Liver (tissue), 8 donors: ENCODE measurements at regions not wholly inside any gene's neighbourhood (a gene's known extent, or its start where the extent isn't known, plus 50 kb on each side); places are given as distances from the start of the nearest gene placed in this dataset.

Experiments used
- DNase-seq: peaks from one replicate; pipeline ENCODE4 v3.0.0-alpha.2; 2017; ENCODE audit warnings: low spot score
- H3K27ac ChIP-seq, 2 donors: one replicate each; pipeline ENCODE4 v1.7.0; 2013; ENCODE audit warnings: inconsistent platforms in 2 of 2, low read length in 2 of 2, control low read depth in 1 of 2, low read depth in 1 of 2, mild to moderate bottlenecking in 1 of 2
- H3K27me3 ChIP-seq, 4 donors: one replicate each; pipeline versions ENCODE4 v1.6.1 to v1.7.0; 2013; ENCODE audit warnings: low read length in 3 of 4, inconsistent platforms in 1 of 4, mild to moderate bottlenecking in 1 of 4, moderate library complexity in 1 of 4; ENCODE audit not compliant: control insufficient read depth in 4 of 4, insufficient read depth in 4 of 4
- H3K36me3 ChIP-seq, 4 donors: one replicate each; pipeline versions ENCODE4 v1.6.1 to v1.7.0; 2013; ENCODE audit warnings: low read length in 3 of 4, mild to moderate bottlenecking in 3 of 4, low read depth in 1 of 4, moderate library complexity in 1 of 4; ENCODE audit not compliant: control insufficient read depth in 4 of 4, insufficient read depth in 3 of 4
- H3K4me1 ChIP-seq, 4 donors: one replicate each; pipeline versions ENCODE4 v1.6.1 to v1.7.0; 2013; ENCODE audit warnings: low read length in 3 of 4, mild to moderate bottlenecking in 3 of 4, moderate library complexity in 1 of 4; ENCODE audit not compliant: control insufficient read depth in 4 of 4, insufficient read depth in 4 of 4
- H3K4me3 ChIP-seq, 3 donors: one replicate each; pipeline versions ENCODE4 v1.6.1 to v1.7.0; 2013; ENCODE audit warnings: low read length in 3 of 3, control low read depth in 1 of 3, low read depth in 1 of 3, mild to moderate bottlenecking in 1 of 3
- H3K9ac ChIP-seq, 2 donors: one replicate each; pipeline ENCODE4 v1.7.0; 2013; ENCODE audit warnings: low read length in 2 of 2, mild to moderate bottlenecking in 2 of 2, moderate library complexity in 2 of 2, control low read depth in 1 of 2, low read depth in 1 of 2
- H3K9me3 ChIP-seq, 4 donors: one replicate each; pipeline versions ENCODE4 v1.6.1 to v1.7.0; 2013; ENCODE audit warnings: low read length in 3 of 4; ENCODE audit not compliant: control insufficient read depth in 4 of 4
- ATF3 ChIP-seq: IDR thresholded peaks from 2 replicates; pipeline ENCODE4 v1.6.1; 2016; ENCODE audit warnings: antibody characterized with exemption
- CTCF ChIP-seq: fragments of 150-350 bp; IDR thresholded peaks from 2 replicates; pipeline ENCODE4 v1.5.1; 2017; ENCODE audit warnings: improper control_type of control experiment, low read depth, low read length; ENCODE audit not compliant: missing input control
- EGR1 ChIP-seq, 2 donors: IDR thresholded peaks; 2 replicates each; pipeline ENCODE4 v1.6.1; 2016 to 2018; ENCODE audit warnings: antibody characterized with exemption in 2 of 2, low read depth in 2 of 2
- FOXA1 ChIP-seq: IDR thresholded peaks from 2 replicates; pipeline ENCODE4 v1.6.1; 2016; ENCODE audit warnings: antibody characterized with exemption
- FOXA2 ChIP-seq: IDR thresholded peaks from 2 replicates; pipeline ENCODE4 v1.6.1; 2016; ENCODE audit warnings: antibody characterized with exemption
- GABPA ChIP-seq, 2 donors: IDR thresholded peaks in 1 of 2; conservative IDR thresholded peaks in 1 of 2; 2 replicates each; pipeline ENCODE4 v1.6.1; 2016; ENCODE audit warnings: antibody characterized with exemption in 2 of 2, mild to moderate bottlenecking in 1 of 2, moderate library complexity in 1 of 2
- HNF4A ChIP-seq, 2 donors: conservative IDR thresholded peaks; 2 replicates each; pipeline ENCODE4 v1.6.1; 2016; ENCODE audit warnings: antibody characterized with exemption in 2 of 2, mild to moderate bottlenecking in 2 of 2
- HNF4G ChIP-seq: IDR thresholded peaks from 2 replicates; pipeline ENCODE4 v1.6.1; 2016; ENCODE audit warnings: antibody characterized with exemption
- JUND ChIP-seq, 2 donors: IDR thresholded peaks; 2 replicates each; pipeline ENCODE4 v1.6.1; 2016; ENCODE audit warnings: antibody characterized with exemption in 2 of 2
- MAX ChIP-seq: IDR thresholded peaks from 2 replicates; pipeline ENCODE4 v1.6.1; 2016; ENCODE audit warnings: antibody characterized with exemption
- NR2F2 ChIP-seq: IDR thresholded peaks from 2 replicates; pipeline ENCODE4 v1.6.1; 2016; ENCODE audit warnings: antibody characterized with exemption
- RAD21 ChIP-seq, 2 donors: IDR thresholded peaks; 2 replicates each; pipeline ENCODE4 v1.6.1; 2016; ENCODE audit warnings: antibody characterized with exemption in 2 of 2, mild to moderate bottlenecking in 2 of 2
- REST ChIP-seq: IDR thresholded peaks from 2 replicates; pipeline ENCODE4 v1.6.1; 2016; ENCODE audit warnings: antibody characterized with exemption, mild to moderate bottlenecking
- RXRA ChIP-seq, 2 donors: IDR thresholded peaks; 2 replicates each; pipeline ENCODE4 v1.6.1; 2017 to 2018; ENCODE audit warnings: antibody characterized with exemption in 2 of 2, mild to moderate bottlenecking in 1 of 2
- SP1 ChIP-seq: IDR thresholded peaks from 2 replicates; pipeline ENCODE4 v1.6.1; 2018; ENCODE audit warnings: antibody characterized with exemption, mild to moderate bottlenecking
- TAF1 ChIP-seq: conservative IDR thresholded peaks from 2 replicates; pipeline ENCODE4 v1.6.1; 2016; ENCODE audit warnings: antibody characterized with exemption, mild to moderate bottlenecking
- YY1 ChIP-seq: IDR thresholded peaks from 2 replicates; pipeline ENCODE4 v1.6.1; 2016; ENCODE audit warnings: antibody characterized with exemption, mild to moderate bottlenecking
- ZBTB33 ChIP-seq: IDR thresholded peaks from 2 replicates; pipeline ENCODE4 v1.6.1; 2016; ENCODE audit warnings: antibody characterized with exemption
- WGBS: extraction: QIAGEN DNeasy Blood & Tissue Kit; methylation state at CpG from one replicate; pipeline ENCODE4 v1.1.7; 2013; 5-methylcytosine and 5-hydroxymethylcytosine counted together
- donor health status: healthy.
- donor health status: healthy.
- donor health status: healthy.
- donor health status: healthy.
- donor health status: healthy.

GRCh38 chr18:26792661-26793060, 72.8 kb downstream of the AQP4 start:
- Histone ChIP-seq H3K27me3 (no peaks in the 10 kb centered on the region), H3K27ac (no peak overlapping the region), H3K36me3 (no peaks in the 10 kb centered on the region), H3K9me3 (no peaks in the 10 kb centered on the region), H3K9ac (no peak overlapping the region), H3K4me3 (no peak overlapping the region), H3K4me1 (no peaks in the 10 kb centered on the region)
- DNase-seq, result no peak
- WGBS, result 97% methylated on average over 1 of the region's 1 CpG
- TF ChIP-seq SP1 (no peak), FOXA2 (no peak), MAX (no peak), YY1 (no peak), RAD21 (IDR thresholded peaks at IDR 0.05) (no peak), REST (no peak), FOXA1 (no peak), NR2F2 (no peak), RXRA (IDR thresholded peaks at IDR 0.05) (no peak), ATF3 (no peak), HNF4A (conservative IDR thresholded peaks at IDR 0.05) (no peak), TAF1 (no peak), EGR1 (IDR thresholded peaks at IDR 0.05; ENCODE audit: low read depth in 2 of 2) (no peak), GABPA (IDR thresholded peaks at IDR 0.05 in 1 of 2, conservative IDR thresholded peaks at IDR 0.05 in 1 of 2) (no peak), ZBTB33 (no peak), HNF4G (no peak)

- Histone ChIP-seq H3K4me1 (no peaks in the 10 kb centered on the region), H3K4me3 (no peak overlapping the region), H3K9ac (no peak overlapping the region), H3K9me3 (no peaks in the 10 kb centered on the region), H3K27me3 (no peaks in the 10 kb centered on the region), H3K27ac (no peak overlapping the region), H3K36me3 (no peaks in the 10 kb centered on the region)
- TF ChIP-seq CTCF (no peak), REST (no peak), JUND (IDR thresholded peaks at IDR 0.05) (no peak), EGR1 (IDR thresholded peaks at IDR 0.05; ENCODE audit: low read depth in 2 of 2) (no peak), HNF4A (conservative IDR thresholded peaks at IDR 0.05) (no peak), GABPA (IDR thresholded peaks at IDR 0.05 in 1 of 2, conservative IDR thresholded peaks at IDR 0.05 in 1 of 2) (no peak), TAF1 (no peak), HNF4G (no peak), FOXA1 (no peak), FOXA2 (no peak), ZBTB33 (no peak), ATF3 (no peak), RXRA (IDR thresholded peaks at IDR 0.05) (no peak), RAD21 (IDR thresholded peaks at IDR 0.05) (no peak), SP1 (no peak)
- no peak for DNase-seq
Observed at GRCh38 chr18:26791676-26792075, 73.8 kb downstream of the AQP4 start.
